GM12873 (cell line): ENCODE measurements at regions not wholly inside any gene's neighbourhood (a gene's known extent, or its start where the extent isn't known, plus 50 kb on each side); places are given as distances from the start of the nearest gene placed in this dataset.

ENCODE experiments used
- CTCF ChIP-seq: IDR thresholded peaks from 2 replicates; pipeline ENCODE4 v1.5.1; 2012; ENCODE audit warnings: low read depth, mild to moderate bottlenecking, moderate library complexity, low read length, control low read depth; ENCODE audit not compliant: insufficient read depth; ENCODE audit errors: missing control alignments

GRCh38 chr12:114986178-114986714, 302.3 kb upstream of the TBX3 start:
- TF ChIP-seq CTCF = no peak

GRCh38 chr12:114984634-114985061, 300.7 kb upstream of the TBX3 start:
- TF ChIP-seq CTCF = no peak

- no peak for TF ChIP-seq CTCF
These were observed 298.8 kb upstream of the TBX3 start for GRCh38 chr12:114982760-114983159.

- TF ChIP-seq CTCF = no peak
These were observed 297.1 kb upstream of the TBX3 start for GRCh38 chr12:114981036-114981435.

GRCh38 chr12:114976959-114977358, 293.0 kb upstream of the TBX3 start:
- no peak for TF ChIP-seq CTCF

- no peak for TF ChIP-seq CTCF
These were observed 292.4 kb upstream of the TBX3 start for GRCh38 chr12:114976372-114976771.

- no peak for TF ChIP-seq CTCF
These were observed 291.8 kb upstream of the TBX3 start for GRCh38 chr12:114975640-114976310.
